Fibroblast of pulmonary artery (primary cell): ENCODE measurements at regions not wholly inside any gene's neighbourhood (a gene's known extent, or its start where the extent isn't known, plus 50 kb on each side); places are given as distances from the start of the nearest gene placed in this dataset.

Source experiments
- DNase-seq: peaks from one replicate; pipeline ENCODE4 v3.0.0-alpha.2; 2010; ENCODE audit warnings: low read depth
- H3K4me3 ChIP-seq: replicated peaks from 2 replicates; pipeline ENCODE4 v1.5.1; 2011; ENCODE audit warnings: low read depth, mild to moderate bottlenecking, control low read depth, low read length, moderate library complexity
- TF ChIP-seq, protein P1 (sequence below): IDR thresholded peaks from 2 replicates; pipeline ENCODE4 v1.5.1; 2011; ENCODE audit warnings: mild to moderate bottlenecking, control low read depth, low read length, inconsistent platforms; ENCODE audit errors: missing control alignments

DNA sequence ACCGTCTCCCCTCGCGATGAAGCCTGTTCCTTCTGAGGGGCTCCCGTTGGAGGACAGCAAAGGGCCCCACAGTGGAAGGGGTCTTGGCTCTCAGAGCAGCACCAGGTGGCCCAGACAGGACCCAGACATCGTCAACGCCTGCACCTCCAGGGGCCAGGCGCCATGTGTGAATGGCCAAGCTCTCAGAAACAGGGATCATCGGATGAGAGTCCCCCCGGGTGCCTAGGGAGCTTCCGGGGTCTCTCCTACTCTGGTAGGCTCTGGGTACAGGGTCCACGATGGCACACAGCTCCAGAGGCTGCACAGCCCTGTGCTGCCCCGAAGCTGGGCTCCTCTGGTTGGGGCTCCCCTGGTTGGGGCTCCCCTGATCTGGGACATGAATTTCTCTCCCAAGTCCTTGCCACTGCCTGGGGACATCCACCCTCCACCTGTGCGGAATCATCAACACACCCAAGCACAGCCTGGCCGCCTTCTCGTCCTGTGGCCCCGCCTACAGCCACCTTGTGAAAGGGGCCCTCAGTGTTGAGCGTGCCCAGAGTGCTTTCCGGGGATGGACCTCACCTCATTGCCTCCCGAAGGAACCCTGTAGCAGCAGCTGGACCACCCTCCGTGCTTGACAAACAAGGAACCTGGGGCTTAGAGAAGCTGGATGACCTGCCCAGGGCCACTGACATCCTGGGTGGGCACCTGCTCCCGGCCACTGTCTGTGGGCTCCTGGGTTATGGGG, 929.0 kb downstream of the BRD1 start:
- TF ChIP-seq, protein P1, sequence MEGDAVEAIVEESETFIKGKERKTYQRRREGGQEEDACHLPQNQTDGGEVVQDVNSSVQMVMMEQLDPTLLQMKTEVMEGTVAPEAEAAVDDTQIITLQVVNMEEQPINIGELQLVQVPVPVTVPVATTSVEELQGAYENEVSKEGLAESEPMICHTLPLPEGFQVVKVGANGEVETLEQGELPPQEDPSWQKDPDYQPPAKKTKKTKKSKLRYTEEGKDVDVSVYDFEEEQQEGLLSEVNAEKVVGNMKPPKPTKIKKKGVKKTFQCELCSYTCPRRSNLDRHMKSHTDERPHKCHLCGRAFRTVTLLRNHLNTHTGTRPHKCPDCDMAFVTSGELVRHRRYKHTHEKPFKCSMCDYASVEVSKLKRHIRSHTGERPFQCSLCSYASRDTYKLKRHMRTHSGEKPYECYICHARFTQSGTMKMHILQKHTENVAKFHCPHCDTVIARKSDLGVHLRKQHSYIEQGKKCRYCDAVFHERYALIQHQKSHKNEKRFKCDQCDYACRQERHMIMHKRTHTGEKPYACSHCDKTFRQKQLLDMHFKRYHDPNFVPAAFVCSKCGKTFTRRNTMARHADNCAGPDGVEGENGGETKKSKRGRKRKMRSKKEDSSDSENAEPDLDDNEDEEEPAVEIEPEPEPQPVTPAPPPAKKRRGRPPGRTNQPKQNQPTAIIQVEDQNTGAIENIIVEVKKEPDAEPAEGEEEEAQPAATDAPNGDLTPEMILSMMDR, result no peak
- DNase-seq, result no peak
- no peak overlapping the region for H3K4me3 ChIP-seq

DNA sequence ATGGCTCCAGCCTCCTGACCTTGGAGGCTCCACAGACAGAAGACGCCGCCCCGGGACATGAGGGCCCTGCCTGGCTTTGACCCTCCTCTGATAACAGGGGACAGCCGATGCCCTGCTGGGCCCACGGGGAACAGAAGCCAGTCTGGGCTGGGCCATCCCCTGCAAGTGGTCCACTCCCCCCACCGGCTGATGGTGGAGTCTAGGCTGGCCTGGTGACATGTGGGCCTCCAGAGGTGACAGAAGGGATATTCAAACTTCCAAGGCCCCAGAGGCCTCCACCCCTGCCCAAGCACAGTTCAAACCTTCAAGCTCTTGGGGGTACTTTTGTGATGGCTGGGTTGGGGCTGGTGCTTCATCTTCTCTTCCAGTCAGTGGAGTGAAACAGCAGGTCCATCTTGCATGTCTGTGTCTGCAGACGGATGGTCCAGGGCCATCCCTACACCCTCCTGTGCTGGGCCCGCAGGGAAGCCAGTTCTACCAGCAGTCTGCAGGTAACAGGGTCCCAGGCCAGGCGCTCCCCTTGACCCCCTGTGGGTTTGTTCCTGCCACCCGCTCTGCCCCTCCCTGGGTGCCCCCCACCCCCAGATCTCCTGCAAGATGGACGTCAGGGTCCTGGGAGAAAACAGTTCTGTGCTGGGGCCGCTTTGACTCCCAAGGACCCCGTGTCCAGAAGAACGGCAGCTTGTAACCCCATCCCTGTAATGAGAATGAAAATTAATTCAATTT, 929.9 kb downstream of the BRD1 start:
- no peak overlapping the region for H3K4me3 ChIP-seq
- TF ChIP-seq, protein P1, result no peak
- DNase-seq, result no peak

DNA sequence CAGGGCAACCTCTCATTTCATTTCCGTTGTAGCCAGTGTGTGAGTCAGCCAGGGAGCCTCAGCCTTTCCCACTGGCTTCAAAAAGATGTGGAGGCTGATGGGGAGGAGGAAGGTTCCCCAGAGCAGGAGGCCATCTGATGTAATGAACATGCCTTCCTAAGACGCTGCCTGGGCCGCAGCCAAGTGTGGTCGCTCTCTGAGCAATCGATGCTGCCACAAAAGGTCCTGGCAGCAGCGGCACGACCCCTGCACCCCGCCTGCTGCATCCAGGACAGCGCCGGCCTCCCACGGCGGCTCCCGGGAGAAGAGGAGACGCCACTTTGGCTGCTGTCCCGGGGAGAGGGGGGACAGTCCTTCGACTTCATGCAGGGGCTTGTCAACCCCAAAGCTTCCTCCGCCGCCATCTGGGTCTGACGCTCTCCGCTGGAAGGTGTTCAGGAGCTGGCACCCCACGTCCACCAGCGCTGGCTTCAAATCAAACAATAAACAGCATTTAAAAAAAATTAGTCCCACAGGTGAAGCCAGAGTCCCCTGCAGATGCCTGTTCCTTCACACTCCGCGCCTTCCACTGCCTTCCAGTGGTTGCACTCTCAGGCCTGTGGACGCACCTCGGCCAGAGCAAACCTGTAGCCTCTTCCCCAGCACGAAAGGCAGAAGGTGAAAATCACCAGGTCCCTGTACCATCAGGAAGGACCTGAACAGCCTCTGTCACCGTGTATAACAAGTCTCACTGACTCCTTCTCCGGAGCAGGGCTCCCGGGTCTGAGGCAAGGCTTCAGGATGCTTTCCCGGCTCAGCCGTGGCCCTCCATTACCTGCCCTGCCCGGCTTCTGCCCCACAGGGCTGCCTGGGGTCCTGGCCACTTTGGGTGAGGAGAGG, 930.7 kb downstream of the BRD1 start:
- no peak overlapping the region for H3K4me3 ChIP-seq
- TF ChIP-seq, protein P1, result no peak
- no peak for DNase-seq

- no peak overlapping the region for H3K4me3 ChIP-seq
- no peak for DNase-seq
- TF ChIP-seq, protein P1, result no peak
Observed at GRCh38 chr22:48895831-48896765, 931.6 kb downstream of the BRD1 start.

GRCh38 chr22:48895336-48895735, 932.3 kb downstream of the BRD1 start:
- H3K4me3 ChIP-seq, result no peak overlapping the region
- TF ChIP-seq, protein P1, result no peak
- no peak for DNase-seq

DNA sequence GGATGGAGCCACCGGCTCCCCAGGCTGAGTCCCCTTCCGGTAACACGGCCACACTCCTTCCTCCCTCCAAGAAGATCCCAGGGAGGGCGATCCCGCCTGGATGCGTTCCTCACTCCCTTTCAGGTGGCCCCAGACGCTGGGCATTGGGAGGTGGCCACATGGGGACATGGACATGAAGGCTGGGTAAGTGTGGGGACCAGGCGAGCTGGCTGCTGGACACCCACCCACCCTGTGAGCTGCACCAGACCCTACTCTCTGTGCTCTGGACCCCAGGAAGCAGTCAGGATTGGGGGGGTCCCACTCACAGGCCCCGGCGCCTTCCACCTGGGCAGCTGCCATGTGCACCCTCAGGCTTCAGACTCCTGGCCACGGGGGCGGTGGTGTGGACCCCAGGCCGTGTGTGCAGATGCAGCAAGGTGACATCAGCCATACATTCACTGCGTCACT, 932.8 kb downstream of the BRD1 start:
- TF ChIP-seq, protein P1, result no peak
- no peak overlapping the region for H3K4me3 ChIP-seq
- DNase-seq, result no peak
